22Rv1 (cell line): ENCODE measurements at regions not wholly inside any gene's neighbourhood (a gene's known extent, or its start where the extent isn't known, plus 50 kb on each side); places are given as distances from the start of the nearest gene placed in this dataset.

ENCODE experiments used
- H3K27ac ChIP-seq: fragments of 450-650 bp; 2 replicates; pipeline ENCODE4 v1.5.1; 2017
- ZFX ChIP-seq: fragments of 450-650 bp; IDR thresholded peaks from 2 replicates; pipeline ENCODE4 v1.6.1; 2017; ENCODE audit warnings: antibody characterized with exemption, borderline replicate concordance
- TF ChIP-seq, protein P1 (sequence below): fragments of 450-650 bp; IDR thresholded peaks from 2 replicates; pipeline ENCODE4 v1.5.1; 2017; ENCODE audit warnings: mild to moderate bottlenecking

DNA sequence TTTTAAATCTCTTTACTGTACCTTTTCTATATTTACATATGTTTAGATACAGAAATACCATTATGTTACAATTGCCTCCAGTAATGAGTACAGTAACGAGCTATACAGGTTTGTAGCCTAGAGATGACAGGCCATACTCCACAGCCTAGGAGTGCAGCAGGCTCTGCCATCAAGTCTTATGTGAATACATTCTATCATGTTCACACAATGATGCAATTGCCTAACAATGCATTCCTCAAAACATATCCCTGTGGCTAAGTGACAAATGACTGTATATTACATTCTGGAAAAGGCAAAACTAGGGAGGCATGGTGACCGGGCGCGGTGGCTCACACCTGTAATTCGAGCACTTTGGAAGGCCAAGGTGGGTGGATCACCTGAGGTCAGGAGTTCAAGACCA is 192.4 kb upstream of the IGF1R start:
- no peak for TF ChIP-seq ZFX
- TF ChIP-seq, protein P1, sequence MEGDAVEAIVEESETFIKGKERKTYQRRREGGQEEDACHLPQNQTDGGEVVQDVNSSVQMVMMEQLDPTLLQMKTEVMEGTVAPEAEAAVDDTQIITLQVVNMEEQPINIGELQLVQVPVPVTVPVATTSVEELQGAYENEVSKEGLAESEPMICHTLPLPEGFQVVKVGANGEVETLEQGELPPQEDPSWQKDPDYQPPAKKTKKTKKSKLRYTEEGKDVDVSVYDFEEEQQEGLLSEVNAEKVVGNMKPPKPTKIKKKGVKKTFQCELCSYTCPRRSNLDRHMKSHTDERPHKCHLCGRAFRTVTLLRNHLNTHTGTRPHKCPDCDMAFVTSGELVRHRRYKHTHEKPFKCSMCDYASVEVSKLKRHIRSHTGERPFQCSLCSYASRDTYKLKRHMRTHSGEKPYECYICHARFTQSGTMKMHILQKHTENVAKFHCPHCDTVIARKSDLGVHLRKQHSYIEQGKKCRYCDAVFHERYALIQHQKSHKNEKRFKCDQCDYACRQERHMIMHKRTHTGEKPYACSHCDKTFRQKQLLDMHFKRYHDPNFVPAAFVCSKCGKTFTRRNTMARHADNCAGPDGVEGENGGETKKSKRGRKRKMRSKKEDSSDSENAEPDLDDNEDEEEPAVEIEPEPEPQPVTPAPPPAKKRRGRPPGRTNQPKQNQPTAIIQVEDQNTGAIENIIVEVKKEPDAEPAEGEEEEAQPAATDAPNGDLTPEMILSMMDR = no peak

DNA sequence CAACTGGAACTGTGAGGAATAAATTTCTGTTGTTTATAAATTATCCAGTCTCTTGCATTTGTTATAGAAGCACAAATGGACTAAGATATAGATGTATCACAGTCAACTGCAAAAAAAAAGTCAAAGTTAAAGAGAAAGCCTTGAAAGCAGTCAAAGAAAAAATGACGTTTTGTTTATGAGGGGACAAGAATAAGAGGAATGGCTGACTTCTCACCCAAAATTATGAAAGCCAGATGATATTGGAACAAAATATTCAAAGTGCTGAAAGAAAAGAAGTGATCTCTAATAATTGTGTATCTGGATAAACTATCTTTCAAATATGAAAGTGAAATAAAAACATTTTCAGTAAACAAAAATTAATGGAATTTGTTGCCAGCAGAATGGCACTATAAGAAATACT is 171.8 kb upstream of the IGF1R start:
- no peak overlapping the region for H3K27ac ChIP-seq
- no peak for TF ChIP-seq ZFX
- TF ChIP-seq, protein P1 = no peak

More for the DNA sequence above, 192.4 kb upstream of the IGF1R start:
- H3K27ac ChIP-seq = no peak overlapping the region

DNA sequence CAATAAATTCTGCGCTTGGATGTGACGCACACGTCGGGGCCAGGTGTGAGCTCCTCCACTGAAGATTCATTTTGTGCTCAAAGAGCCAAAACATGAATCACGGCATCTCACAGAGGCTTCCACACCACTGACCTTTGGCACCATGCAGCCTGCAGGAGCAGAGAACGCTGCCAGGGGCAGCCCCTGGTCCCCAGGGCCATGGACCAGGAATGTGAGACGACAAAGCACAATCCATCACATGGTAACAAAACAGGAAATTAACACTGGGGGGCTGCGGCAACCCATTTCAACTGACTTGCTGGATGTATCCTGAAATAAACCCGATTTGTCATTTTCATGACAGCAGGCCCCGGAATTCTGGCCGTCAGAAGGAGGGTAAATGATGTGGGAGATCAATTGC is 167.5 kb upstream of the IGF1R start:
- H3K27ac ChIP-seq = no peak overlapping the region
- TF ChIP-seq ZFX = no peak

DNA sequence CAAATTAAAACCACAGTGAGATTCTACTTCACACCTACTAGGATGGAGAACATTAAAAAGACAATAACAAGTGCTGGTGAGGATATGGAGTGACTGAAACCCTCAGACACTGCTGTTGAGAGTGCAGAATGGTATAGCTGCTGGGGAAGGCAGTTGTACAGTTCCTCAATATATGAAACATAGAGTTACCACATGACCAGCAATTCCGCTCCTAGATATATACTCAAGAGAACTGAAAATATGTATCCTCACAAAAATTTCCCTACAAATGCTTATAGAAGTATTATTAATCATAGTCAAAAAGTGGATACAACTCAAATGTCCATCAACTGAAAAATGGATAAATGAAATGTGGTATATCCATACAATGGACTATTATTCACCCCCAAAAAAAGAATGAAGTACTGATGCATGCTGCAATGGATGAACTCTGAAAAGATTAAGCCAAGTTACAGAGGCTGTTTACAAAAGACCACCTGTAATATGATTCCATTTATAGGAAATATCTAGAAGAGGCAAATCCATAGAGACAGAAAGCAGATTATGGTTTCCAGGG is 164.7 kb upstream of the IGF1R start:
- no peak overlapping the region for H3K27ac ChIP-seq
- no peak for TF ChIP-seq ZFX
- TF ChIP-seq, protein P1 = no peak

DNA sequence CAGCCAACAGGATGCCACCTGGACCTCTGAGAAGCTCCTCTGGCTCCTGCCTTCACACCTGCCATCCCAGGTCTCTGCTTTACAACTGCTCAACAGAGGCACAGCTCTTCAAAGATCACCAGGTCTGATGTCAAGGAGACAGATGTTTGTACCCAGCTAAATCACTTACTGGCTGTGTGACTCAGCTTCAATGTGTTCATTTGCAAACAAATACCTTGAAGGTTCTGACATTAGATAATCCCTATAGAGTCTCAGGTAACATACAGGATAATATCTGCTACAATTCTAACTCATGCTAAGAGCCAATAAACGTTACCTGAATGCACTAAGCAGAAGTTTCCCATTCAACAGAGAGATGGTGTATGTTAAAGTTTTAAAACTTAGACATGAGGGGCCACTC is 163.4 kb upstream of the IGF1R start:
- H3K27ac ChIP-seq = no peak overlapping the region
- TF ChIP-seq ZFX = no peak
- TF ChIP-seq, protein P1 = no peak

DNA sequence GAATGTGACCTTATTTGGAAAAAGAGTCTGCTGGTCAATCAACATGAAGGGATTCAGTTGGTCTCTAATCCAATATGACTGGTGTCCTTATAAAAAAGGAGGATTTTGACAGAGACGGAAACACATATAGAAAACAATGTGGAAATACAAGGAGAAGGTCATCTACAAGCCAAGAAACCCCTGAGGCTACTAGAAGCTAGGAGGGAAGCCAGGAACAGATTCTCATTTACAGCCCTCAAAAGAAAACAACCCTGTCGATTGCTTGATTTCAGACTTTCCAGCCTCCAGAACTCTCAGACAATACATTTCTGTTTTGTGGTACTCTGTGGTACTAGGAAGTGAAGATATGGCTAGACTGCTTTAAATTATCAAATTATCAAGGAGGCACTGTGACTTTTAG is 162.9 kb upstream of the IGF1R start:
- H3K27ac ChIP-seq = no peak overlapping the region
- no peak for TF ChIP-seq ZFX
- TF ChIP-seq, protein P1 = no peak

DNA sequence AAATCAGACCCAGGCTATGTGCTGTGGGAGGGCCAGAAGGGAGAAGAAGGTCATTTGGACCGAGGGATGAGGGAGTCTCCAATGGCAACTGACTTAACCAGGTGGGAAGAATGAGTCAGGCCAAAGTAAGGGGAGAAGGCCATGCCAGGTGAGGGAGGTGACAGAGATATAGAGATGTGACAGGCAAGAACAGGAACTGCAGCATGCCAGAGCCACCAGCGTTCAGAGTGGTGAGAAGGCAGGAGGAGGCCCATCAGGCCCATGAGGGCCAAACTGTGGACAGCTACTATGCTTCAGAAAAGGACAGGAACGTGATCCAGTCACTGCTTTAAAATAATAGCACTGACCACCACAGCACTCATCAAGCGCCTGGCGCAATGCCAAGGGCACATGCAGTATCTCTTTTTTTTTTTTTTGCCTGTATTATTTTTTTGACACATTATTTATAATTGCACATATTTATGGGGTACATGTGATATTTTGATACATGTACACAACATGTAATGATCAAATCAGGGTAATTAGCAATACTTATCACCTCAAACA is 154.3 kb upstream of the IGF1R start:
- no peak for TF ChIP-seq ZFX
- TF ChIP-seq, protein P1 = no peak
- no peak overlapping the region for H3K27ac ChIP-seq

DNA sequence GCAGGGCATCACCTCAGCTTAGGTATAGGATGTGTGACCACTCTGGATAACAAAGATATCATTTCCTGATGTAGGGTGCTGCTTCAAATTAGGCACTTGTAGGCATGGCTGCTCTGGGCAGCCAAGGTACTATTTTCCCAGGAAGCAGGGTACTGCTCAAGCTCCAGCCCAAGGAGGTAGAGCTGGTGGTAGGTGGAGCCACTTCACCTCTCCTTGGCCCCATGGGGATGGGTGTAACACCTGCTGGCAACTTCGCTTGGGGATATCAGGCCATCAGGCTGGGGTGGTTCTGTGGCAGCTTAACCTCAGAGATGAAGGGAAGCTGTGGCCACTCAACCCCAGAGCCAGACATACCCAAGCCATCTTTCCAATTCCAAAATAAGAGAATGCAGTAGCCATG is 147.1 kb upstream of the IGF1R start:
- no peak overlapping the region for H3K27ac ChIP-seq
- no peak for TF ChIP-seq ZFX
- TF ChIP-seq, protein P1 = no peak
